Breast epithelium (tissue), 4 donors: ENCODE measurements at regions not wholly inside any gene's neighbourhood (a gene's known extent, or its start where the extent isn't known, plus 50 kb on each side); places are given as distances from the start of the nearest gene placed in this dataset.

Experiments
- DNase-seq, 2 donors: peaks; one replicate each; pipeline ENCODE4 v3.0.0-alpha.2; 2019; ENCODE audit warnings: low spot score in 2 of 2
- H3K27ac ChIP-seq, 2 donors: fragments of 200-600 bp; sonication (generic) in 1 of 2; one replicate each; pipeline ENCODE4 v1.5.1; 2016 to 2019; ENCODE audit warnings: mild to moderate bottlenecking in 1 of 2
- H3K27me3 ChIP-seq, 2 donors: fragments of 200-600 bp; sonication (generic) in 1 of 2; one replicate each; pipeline versions ENCODE4 v1.5.1 to v1.6.0; 2017 to 2019; ENCODE audit warnings: control low read depth in 1 of 2, mild to moderate bottlenecking in 1 of 2
- H3K36me3 ChIP-seq: fragments of 200-600 bp; one replicate; pipeline ENCODE4 v1.5.1; 2019
- H3K4me1 ChIP-seq, 2 donors: fragments of 200-600 bp; sonication (generic); one replicate each; pipeline ENCODE4 v1.5.1; 2016 to 2019; ENCODE audit warnings: control low read depth in 1 of 2
- H3K4me3 ChIP-seq, 3 donors: fragments of 200-600 bp; sonication (generic); 1 replicate in 2 of 3; 2 replicates in 1 of 3; pipeline ENCODE4 v1.5.1; 2016 to 2019; ENCODE audit warnings: mild to moderate bottlenecking in 3 of 3, moderate library complexity in 2 of 3
- H3K9me3 ChIP-seq, 2 donors: fragments of 200-600 bp; sonication (generic) in 1 of 2; one replicate each; pipeline ENCODE4 v1.5.1; 2016 to 2019; ENCODE audit warnings: control low read depth in 1 of 2
- CTCF ChIP-seq, 3 donors: fragments of 450-650 bp; IDR thresholded peaks; one replicate each; pipeline ENCODE4 v1.5.1; 2016 to 2017; ENCODE audit warnings: antibody characterized with exemption in 3 of 3, mild to moderate bottlenecking in 3 of 3, moderate library complexity in 3 of 3
- POLR2A ChIP-seq: fragments of 450-650 bp; IDR thresholded peaks from one replicate; pipeline ENCODE4 v1.6.1; 2016; ENCODE audit warnings: antibody characterized with exemption, mild to moderate bottlenecking, moderate library complexity
- POLR2AphosphoS5 ChIP-seq, 3 donors: sonication (generic); formaldehyde crosslinking; IDR thresholded peaks; one replicate each; pipeline ENCODE4 v1.6.1; 2017; ENCODE audit warnings: antibody characterized with exemption in 3 of 3
- intact Hi-C: fragments of 100-400 bp; cut with DNase I; formaldehyde crosslinking; loops from one replicate; pipeline ENCODE4 v1.15.1; 2023; ENCODE audit warnings: low total_unique reads

GRCh38 chr4:84238247-84239090 lies 260.6 kb downstream of the NKX6-1 start:
- TF ChIP-seq CTCF (IDR thresholded peaks at IDR 0.05), result no peak
- TF ChIP-seq POLR2A, result no peak
- TF ChIP-seq POLR2AphosphoS5 (IDR thresholded peaks at IDR 0.05), result no peak
- no peaks in the 10 kb centered on the region for H3K27me3 ChIP-seq
- H3K4me1 ChIP-seq, result no peaks in the 10 kb centered on the region
- intact Hi-C loops, result no loop called here
- no peak for DNase-seq
- H3K27ac ChIP-seq, result no peak overlapping the region
- H3K36me3 ChIP-seq, result no peaks in the 10 kb centered on the region
- H3K4me3 ChIP-seq, result no peak overlapping the region
- H3K9me3 ChIP-seq, result no peaks in the 10 kb centered on the region

GRCh38 chr4:84237008-84237407 lies 262.1 kb downstream of the NKX6-1 start:
- H3K27ac ChIP-seq, result no peak overlapping the region

GRCh38 chr4:84235126-84235944 lies 263.8 kb downstream of the NKX6-1 start:
- Histone ChIP-seq H3K9me3 (no peaks in the 10 kb centered on the region), H3K4me3 (no peak overlapping the region), H3K27ac (no peak overlapping the region), H3K36me3 (no peaks in the 10 kb centered on the region), H3K4me1 (no peaks in the 10 kb centered on the region), H3K27me3 (no peaks in the 10 kb centered on the region)
- TF ChIP-seq CTCF (IDR thresholded peaks at IDR 0.05) (no peak), POLR2AphosphoS5 (IDR thresholded peaks at IDR 0.05) (no peak), POLR2A (no peak)
- intact Hi-C loops, result no loop called here
- no peak for DNase-seq

More at GRCh38 chr4:84237008-84237407, 262.1 kb downstream of the NKX6-1 start:
- no peak for TF ChIP-seq CTCF (IDR thresholded peaks at IDR 0.05)
- TF ChIP-seq POLR2A, result no peak
- no peak for TF ChIP-seq POLR2AphosphoS5 (IDR thresholded peaks at IDR 0.05)
- intact Hi-C loops, result no loop called here
- Histone ChIP-seq H3K36me3 (no peaks in the 10 kb centered on the region), H3K4me1 (no peaks in the 10 kb centered on the region), H3K4me3 (no peak overlapping the region), H3K9me3 (no peaks in the 10 kb centered on the region), H3K27me3 (no peaks in the 10 kb centered on the region)
- no peak for DNase-seq

GRCh38 chr4:84232309-84233095 lies 266.6 kb downstream of the NKX6-1 start:
- Histone ChIP-seq H3K36me3 (no peaks in the 10 kb centered on the region), H3K4me1 (no peaks in the 10 kb centered on the region), H3K9me3 (no peaks in the 10 kb centered on the region), H3K27me3 (no peaks in the 10 kb centered on the region), H3K27ac (no peak overlapping the region), H3K4me3 (no peak overlapping the region)
- no peak for TF ChIP-seq POLR2AphosphoS5 (IDR thresholded peaks at IDR 0.05)
- TF ChIP-seq POLR2A, result no peak
- no peak for TF ChIP-seq CTCF (IDR thresholded peaks at IDR 0.05)
- intact Hi-C loops, result no loop called here
- DNase-seq, result no peak
